ENCODE measurements at regions not wholly inside any gene's neighbourhood (a gene's known extent, or its start where the extent isn't known, plus 50 kb on each side); places are given as distances from the start of the nearest gene placed in this dataset.
"Not testable (repeated sequence)": the region's sequence is repeated elsewhere in the genome, so short reads cannot be mapped to it uniquely, and the experiment has no call there.

DNA sequence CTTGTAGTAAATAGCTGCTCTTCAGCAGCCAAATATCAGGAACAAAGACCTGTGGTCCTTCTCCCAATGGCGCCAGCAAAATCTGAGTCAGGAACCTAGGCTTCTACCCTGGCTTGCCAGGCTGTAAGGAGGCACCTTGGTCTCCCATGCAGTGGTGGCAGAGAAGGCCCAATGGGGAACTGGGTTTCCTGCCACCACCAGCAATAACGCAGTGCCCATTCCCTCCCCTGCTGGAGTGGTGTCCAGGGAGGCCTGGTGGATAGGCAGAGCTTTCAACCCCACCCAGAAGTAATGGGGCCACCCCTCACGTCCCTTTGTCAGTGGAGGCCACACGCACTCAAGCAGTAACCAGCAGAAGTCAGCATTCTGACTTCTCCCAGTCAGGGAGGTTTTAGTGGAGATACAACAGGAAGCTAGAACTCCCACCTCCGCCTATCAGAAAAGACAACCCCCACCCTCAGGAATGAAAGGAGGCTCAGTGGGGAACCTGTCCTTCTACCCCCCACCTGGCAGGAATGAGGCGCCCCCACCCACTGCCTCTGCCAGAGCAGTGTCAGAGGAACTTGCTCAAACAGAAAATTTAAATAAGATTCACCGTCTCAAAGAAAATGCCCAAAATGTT lies 132.4 kb downstream of the COPS8 start:
- no peak for DNase-seq (ENCODE audit: low read depth)

DNA sequence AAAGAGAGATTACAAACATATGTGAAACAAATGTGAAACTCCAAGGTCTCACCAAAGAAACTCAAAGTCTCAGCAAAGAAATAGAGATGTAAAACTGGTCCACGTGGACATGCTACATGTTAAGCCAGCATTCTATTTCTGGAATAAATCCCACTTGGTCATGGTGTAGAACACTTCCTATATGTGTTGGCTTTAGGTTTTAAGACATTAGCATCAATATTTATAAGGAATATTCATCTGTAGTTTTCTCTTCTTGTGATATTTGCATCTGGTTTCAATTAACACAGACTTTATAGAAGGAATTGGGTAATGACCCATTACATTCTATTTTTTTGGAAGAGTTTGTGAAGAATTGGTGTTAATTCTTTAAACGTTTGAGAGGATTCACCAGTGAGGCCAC lies 133.1 kb downstream of the COPS8 start:
- DNase-seq (ENCODE audit: low read depth), result no peak

DNA sequence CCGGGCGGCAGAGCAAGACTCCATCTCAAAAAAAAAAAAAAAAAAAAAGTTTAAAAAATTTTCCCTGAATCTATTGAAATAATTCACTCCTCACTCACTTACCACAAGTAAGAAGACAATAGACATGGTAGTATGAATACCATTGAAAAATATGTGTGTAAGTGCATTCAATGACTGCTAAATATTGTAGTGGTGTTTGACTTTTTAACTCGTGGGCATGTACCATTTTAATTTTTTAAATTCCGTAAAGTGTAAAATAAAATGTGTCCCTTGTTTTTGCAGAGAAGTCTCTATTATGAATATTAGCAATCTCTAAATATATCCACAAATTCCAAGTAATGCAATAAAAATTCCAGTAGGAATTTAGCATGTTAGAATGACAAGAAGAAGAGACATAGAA lies 134.1 kb downstream of the COPS8 start:
- DNase-seq (ENCODE audit: low read depth), result no peak

DNA sequence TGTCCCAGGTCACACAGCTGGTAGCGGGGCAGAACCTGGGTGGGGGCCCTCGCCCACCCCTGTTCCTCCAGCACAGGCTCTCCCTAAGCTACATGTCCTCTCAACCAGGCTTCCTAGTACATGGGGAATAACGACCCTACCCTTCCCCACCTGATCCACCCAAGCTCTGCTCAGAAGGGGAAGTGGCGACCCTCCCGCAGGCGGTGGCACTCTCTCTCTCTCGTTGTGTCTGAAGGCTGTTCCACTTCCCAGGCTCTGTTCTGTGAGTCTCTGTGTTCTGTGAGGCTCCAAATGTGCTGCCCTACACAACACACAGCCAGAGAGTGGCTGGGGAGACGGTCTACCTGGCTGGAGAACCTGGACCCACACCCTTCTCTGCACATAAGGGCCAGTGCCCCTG lies 135.8 kb downstream of the COPS8 start:
- no peak for DNase-seq (ENCODE audit: low read depth)

DNA sequence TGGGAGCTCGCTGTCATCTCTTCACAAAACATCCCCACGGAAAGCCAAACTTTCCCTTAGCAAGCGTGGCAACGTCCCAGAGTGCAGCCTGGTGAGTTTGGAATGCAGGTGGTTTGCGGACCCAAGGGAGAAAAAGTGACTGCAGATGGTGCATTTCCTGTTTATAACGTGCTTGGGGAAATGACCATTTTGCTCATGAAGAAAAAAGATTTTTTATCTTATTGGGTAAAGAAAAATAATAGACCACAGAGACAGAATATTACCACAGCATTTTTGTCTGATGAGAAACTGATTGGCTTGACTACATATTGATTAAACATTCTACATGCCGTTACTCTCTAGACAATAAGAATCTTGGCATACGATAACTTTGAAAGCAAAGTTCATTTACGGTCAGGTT lies 136.5 kb downstream of the COPS8 start:
- DNase-seq (ENCODE audit: low read depth), result no peak

DNA sequence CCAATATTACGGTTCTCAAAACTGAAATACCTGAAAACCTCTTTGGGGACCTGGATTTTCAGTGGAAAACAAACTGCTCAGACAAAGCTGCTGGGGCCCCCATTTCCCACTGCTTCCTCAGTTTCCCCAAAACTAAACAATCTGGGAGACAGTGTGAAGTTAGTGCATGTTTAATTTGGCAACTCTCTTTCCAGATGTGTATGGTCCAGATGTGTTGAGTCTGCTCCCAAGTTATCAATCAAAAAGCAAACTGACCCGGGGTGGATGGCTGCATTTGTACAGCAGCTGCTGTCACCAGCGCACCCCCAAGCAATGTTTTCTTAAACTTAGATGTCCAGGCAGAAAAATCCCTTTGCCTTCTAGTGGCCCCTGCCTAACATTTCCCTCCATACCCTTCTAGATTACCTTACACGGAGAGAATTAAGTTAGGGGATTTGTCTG lies 136.9 kb downstream of the COPS8 start:
- DNase-seq (ENCODE audit: low read depth), result no peak

DNA sequence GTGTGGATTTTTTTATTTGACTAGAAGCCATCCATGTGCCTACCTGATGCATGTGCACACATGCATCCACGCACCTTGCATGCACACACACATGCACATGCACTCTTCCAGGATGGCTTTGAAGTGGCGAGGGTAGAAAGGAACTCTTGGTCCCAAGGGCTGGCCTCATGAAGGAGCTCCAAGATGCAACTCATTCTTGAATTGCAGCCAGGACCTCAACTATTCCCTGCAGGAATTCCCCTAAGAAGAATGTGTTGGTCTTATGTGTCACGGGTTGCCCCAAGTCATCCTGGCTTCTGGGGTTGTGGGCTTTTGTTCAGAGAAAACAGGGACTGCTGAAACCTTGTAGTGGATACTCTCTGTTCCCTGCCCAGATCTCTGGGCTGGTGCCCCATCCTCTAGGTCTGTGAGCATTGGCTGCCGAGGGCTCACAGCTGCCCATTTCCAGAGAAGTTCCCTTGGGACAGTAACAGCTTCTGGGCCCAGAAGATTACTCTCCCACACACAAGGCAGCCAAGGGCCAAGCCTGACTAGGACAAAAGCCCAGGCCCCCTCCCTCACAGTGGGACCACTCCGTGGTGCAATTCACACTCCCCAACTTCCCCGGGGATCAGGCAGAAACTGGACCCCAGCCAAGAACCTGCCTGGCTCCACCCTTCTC lies 137.6 kb downstream of the COPS8 start:
- no peak for DNase-seq (ENCODE audit: low read depth)

DNA sequence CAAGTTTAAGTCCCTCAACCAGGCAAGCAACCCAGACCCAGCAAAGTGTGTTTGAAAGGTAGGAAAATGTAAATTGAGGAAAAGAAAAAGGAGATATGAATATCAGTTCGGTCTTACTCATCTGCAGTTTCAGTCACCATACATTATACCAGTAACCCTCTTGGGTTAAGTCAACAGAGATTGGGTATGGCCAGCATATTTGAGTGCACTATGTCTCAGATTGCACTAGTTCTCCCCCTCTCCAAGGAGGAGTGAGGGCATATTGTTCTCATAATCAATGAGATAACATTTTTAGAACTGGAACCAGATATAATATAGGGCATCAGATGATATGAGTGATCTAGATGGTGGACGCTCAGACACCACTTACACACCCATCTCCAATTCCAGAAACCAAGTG lies 141.5 kb downstream of the COPS8 start:
- no peak for DNase-seq (ENCODE audit: low read depth)

DNA sequence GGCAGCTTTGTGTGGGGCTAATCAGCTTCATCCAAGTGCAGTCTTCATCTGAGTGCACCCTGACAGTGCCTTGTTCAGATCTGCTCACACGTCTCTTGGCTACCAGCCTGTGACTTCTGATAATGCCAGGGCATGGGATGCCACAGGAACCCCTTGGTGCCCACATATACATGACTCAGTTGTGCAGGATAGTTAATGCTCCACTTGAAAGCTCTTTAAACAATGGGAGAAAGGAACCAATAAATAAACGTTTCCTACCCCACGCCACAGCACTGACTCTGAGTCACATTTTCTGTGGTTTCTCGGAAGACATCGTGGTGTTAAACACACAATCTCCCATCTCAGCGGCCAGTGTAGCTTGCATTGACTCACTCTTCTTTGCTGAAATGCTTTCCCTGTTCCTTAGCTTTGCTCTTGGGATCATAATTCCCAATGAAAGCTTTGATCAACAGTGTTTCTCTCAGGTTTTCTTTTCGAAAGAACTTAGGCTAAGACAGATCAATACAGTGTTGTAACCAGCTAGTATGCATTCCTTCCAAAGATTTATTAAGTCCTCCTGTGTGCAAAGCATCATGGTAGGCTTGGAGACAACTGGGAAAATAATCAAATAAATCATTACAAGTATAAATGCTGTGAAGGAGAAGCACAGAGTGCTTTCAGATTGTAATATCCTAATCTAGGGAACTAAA lies 142.0 kb downstream of the COPS8 start:
- DNase-seq (ENCODE audit: low read depth), result no peak

DNA sequence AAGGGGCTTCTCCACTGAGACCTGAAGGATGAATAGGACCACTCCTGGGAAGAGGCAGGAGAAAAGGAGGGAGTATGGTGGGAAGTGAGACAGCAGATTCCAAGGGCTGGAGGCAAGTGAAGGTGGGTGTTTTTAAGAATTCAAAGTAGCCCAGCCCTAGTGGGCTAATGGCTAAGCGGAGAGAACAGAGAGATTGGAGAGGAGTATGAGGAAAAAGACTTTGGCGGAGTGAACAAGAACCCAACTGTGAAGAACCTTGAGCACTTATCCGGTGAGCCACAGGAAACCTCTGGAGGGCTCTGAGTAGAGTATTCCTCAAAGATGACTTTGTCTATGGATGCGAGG lies 142.6 kb downstream of the COPS8 start:
- no peak for DNase-seq (ENCODE audit: low read depth)

DNA sequence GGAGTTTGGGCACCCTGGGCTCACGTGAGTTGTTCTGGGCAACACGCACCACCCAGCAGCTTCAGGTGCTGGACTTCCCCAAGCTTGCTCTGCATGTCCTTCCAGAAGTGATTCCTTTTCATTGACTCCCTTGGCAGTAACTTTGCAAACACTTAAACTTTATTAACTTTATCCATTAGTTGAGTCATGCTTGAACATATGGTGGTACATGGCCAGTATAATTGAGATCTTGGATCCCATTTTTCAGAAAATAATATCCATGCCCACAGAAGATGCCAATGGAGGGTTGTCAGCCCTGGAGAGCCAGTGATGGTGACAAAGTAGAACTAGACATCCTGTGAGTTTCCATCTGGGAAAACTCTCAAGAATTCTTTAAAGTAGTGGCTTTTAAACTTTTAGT lies 144.2 kb downstream of the COPS8 start:
- no peak for DNase-seq (ENCODE audit: low read depth)

DNA sequence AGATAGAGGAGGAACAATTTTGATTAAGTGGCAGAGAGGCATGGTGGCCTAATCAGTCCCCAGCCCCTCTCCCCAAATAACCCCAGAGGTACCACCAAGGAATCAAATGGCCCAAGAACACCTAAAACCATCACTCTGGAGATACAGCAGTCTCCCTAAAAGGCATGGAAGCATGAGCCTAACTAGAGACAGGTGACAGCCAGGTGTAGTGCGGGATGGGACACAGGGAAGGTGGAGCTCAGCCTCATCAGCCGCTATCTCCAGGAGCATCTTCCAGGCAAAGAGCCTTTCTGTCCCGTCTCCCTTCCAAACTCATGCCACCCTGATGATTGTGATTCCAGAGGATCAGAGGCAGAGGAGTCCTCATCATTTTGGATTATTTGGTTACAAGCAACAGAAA lies 144.7 kb downstream of the COPS8 start:
- DNase-seq (ENCODE audit: low read depth), result no peak

DNA sequence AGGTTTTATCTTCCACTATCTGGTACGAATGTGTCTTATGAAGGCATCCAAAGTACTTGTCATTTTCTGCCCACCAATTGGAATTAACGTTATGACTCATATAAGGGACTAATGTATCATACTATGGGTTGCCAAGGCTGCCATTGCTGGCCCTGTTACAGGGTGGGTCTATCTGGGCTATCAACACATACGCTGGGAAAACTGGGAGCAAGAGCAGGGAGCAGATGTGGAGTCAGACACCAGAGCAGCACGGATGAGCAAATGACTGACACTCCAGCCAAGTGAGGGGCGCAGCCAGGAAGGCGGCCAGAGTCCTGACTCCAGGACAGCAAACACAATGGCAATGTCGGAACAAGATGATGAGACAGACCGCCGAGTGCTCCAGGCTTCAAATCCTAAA lies 145.9 kb downstream of the COPS8 start:
- DNase-seq (ENCODE audit: low read depth), result no peak

DNA sequence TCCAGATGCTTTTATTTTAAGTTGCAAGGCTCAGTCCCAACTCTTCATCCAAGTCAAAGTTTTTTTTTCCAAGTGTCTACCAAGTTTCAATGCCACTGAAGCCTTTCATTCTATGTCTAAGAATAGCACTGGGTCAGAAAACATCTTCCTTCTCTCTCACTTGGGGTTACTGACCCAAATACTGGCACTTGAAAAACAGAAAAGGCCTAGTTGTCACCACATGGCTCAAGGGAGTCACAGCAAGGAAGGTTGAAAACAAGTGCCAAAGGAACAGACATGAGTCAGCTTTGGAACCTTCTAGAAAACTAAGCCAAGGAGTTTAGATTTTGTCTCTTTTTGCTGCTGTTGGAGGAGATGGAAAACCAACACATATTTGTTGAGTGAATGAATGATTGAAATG lies 146.5 kb downstream of the COPS8 start:
- no peak for DNase-seq (ENCODE audit: low read depth)

DNA sequence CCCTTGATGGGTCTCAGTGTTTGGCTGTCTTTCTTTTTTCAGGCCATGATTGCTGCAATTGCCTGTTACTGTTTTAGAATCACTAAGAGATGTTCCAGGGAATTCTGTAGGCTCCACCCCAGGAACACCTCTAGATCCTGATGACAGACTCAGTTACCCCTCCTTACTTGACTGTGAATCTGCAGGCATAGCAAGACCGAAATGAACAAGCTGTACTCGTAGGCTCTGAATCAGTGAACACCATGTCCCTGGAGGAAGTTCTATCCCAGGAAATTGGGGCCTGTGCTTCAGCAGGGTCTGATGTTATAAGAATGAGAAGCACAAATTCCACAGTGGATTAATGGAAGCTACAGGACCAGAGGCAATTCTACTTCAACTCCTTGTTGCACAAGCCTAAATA lies 148.6 kb downstream of the COPS8 start:
- DNase-seq (ENCODE audit: low read depth), result no peak

DNA sequence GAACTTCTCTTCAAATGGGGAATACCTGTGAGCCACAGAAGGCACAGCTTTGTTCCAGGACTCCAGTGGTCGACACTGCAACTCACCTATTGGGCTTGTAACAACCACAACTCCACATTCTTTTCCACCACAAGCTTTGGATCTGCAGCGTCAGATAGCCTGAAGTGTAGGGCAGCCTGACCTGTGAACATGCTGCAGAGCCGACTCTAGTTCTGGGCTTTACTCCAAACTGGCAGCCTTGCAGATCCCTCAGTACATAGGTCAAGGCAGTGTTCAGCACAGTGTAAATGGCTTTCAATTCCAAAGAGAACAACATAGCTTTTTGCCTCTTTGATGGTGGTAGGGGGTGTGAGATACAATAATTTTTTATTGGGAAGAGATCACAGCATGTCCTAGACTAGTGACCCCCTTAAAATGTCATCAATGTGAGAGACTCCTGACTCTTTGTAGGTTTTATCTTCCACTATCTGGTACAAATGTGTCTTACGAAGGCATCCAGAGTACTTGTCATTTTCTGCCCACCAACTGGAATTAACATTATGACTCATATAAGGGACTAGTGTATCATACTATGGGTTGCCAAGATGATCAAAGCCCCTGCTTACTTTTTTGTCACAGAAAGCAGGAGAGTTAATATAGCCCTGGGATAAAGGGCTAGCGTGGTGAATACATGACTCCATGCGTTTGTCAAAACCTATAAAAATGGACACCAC lies 149.8 kb downstream of the COPS8 start:
- DNase-seq (ENCODE audit: low read depth), result no peak

DNA sequence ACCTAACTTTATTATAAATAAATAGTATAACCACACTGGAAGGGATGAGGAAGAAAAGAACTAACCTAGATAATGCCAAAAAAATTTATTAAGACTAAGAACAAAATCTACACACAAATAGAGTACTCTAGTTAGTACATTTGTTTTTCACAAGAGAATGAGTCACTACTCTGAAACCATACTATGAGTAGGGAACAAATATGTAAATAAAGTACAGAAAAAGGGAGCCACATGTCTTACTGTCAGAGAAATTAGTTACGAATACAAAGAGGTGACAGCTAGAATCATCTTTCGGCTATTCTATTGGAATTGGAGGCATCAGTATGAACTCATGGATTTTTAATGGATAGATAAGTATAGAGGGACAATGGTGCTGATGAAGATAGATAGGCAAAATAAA lies 150.5 kb downstream of the COPS8 start:
- no peak for DNase-seq (ENCODE audit: low read depth)

DNA sequence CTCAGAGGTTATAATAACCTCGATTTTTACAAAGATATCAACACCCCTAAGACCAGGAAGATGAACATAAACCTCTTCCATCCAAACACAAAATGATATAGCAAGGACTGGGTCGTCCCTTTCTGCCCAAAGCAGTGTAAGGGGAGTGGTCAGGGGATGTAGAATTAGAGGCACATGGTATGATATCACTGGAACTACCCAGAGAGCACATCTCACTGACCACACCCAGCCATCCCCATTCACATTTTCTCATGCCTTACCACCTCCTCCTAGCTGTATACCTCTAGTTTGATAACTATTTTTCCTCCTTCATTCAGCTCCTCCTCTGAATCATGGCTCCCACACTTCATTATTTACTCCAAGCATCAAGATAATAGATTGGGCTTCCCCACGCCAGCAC lies 152.6 kb downstream of the COPS8 start:
- no peak for DNase-seq (ENCODE audit: low read depth)

DNA sequence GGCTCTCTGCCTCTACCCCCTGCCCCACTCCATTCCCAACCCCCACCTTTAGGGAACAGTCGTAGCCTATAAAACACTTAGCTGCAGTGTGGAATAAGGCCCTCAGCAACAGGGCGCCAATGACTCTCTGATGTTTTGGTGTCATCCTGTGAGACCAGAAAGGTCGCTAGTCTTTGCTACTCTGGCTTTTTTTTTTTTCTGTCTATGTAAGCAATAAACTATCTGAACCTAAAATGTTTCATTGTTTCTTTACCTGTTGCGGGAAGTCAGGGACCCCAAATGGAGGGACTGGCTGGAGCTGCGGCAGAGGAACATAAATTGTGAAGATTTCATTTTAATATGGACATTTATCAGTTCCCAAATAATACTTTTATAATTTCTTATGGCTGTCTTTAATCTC lies 154.6 kb downstream of the COPS8 start:
- no peak for DNase-seq (ENCODE audit: low read depth)

DNA sequence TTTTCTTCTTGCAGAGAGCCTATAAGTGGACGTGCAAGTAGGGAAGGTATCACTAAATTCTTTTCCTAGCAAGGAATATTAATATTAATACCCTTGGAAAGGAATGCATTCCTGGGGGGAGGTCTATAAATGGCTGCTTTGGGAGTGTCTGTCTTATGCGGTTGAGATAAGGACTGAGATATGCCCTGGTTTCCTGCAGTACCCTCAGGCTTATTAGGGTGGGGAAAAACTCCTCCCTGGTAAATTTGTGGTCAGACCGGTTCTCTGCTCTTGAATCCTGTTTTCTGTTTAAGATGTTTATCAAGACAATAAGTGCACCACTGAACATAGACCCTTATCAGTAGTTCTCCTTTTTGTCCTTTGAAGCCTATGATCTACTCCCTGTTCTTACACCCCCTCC lies 155.2 kb downstream of the COPS8 start:
- DNase-seq (ENCODE audit: low read depth), result not testable (repeated sequence)

DNA sequence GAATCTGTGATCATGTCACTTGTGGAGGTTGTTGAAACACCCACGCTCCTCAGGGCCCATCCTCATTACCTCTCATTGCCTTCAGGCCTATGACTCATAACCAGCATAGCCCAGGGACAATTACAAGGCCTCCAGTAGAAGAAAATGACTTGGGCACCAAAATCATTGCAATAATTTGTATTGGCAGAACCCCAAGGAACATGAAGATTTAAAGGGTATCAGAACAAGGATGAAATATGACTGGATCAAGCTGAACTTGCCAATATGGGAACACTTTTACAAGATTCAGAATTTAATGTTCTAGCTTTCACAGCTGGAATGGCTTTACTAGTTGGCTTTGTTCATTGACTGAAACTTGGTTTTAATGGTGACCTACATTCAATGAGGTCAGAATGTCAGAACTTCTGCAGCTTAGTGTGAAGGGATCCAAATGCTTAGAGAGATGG lies 156.4 kb downstream of the COPS8 start:
- DNase-seq (ENCODE audit: low read depth), result no peak

DNA sequence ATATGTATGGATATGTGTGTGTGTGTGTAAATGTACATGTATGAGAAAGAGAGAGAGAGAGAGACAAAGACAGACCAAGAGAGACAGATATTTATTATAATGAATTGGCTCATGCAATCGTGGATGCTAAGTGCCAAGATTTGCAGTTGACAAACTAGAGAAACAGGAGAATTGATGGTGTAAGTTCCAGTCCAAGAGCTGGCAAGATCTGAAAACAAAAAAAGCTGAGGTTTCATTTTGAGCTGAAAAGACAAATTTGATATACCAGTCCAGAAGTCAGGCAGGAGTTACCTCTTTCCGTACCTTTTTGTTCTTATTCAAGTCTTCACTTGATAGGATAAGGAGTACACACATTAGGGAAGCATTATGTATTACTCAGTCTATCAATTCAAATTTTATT lies 157.8 kb downstream of the COPS8 start:
- DNase-seq (ENCODE audit: low read depth), result no peak

DNA sequence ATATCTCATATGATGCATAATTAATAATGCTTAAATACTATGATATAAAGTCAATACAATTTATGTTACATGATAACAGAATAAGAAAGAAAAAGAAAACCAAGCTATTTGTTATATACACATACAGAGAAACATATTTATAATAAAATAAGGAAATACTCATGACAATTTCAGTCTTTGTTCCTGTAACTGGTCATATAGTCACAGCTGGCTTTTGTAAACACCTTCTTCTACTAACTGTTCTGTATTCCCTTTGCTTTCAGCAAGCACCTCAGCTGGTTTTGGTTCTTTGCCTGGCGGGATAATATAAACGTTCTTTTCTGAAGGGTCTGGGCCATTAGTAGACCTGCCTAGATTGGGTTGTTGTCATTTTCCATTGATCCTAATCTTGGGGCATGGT lies 158.5 kb downstream of the COPS8 start:
- no peak for DNase-seq (ENCODE audit: low read depth)
